ENCODE measurements at regions not wholly inside any gene's neighbourhood (a gene's known extent, or its start where the extent isn't known, plus 50 kb on each side); places are given as distances from the start of the nearest gene placed in this dataset.

DNA sequence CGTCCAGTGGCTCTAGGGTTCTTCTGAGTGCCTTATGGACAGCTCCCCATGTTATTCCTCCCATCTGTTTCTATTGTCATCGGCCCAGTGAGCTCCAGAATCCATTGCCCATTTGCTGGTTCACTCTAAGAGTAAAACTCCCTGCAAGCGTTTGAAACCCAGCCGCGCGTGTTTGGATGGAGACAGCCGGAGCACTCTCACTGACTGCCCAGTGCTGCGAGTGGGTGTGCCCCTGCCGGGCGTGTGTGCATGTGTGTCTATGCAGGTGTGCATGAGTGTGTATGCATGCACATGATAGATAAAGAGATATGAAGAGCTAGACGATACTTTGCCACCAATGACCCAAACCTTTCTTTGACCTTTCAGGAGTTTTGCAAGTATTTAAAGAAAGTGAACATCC lies 347.2 kb upstream of the MKI67 start:
- DNase-seq, result no peak

DNA sequence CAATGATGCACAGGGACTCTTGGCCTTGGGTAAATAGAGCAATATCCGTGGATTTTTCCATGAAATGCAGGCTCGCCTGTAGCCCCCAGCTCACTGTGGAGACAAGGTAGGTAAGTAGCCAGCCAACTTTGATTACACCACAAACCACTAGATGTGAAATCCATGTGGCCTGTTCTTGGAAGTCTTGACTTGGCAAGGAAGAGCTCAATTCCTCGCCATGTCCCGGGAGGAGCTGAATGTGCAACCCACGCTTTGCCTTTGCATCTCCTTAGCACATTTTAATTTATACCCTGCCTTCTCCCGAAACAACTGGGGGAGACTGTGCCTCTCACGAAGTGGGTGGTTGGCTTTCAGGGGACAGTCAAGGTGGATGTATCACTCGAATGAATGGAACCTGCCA lies 347.7 kb upstream of the MKI67 start:
- no peak for DNase-seq

DNA sequence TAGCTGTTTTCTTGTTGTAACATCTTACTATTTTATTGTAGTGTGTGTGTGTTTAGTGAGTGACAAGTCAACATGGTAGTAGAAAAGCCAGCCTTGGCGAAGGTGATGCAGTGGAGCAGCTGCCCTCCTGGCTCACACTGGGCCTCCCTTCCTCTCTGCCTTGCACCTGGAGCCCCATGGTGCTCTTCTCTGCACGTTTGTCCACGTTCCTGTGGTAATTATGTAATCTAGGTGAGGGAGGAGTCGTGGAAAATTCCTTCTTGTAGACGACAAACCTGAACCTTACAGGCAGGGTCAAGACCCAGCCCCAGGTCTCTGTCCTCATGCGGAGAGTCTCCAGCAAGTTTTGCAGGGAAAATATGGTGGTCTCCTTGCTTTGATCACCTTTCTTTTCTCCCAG lies 348.3 kb upstream of the MKI67 start:
- DNase-seq, result no peak

DNA sequence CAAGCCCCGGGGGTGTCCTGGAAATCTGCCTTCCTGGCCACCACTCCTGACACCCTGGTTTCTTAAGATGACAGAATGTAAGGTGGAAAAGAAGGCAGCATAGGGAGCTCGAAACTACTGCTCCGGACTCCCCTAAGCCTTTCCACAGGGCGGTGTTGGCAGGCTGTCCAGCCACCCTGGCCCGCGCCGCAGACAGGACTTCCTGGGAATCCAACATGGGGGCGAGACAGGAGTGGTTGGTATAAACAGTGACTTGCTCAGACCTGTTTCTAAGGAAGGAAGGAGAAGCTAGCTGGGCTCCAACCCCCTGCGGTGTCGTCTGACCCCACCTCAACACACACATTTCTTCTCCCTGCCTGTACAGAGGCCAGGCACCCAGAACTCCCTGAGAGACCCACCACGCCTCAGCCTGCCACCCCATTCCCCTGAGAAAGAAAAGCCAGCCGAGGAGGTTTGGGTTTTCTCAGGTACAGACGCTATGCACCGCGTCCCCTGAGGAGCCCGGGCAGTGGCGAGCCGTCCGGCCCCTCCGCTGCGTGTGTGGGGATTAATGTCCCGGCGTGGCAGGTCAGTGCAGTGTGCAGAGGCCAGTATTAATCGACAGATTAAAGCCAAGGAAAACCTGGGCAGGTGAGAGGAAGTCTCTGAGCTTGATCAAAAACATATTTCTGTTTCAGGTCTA lies 349.6 kb upstream of the MKI67 start:
- no peak for DNase-seq

DNA sequence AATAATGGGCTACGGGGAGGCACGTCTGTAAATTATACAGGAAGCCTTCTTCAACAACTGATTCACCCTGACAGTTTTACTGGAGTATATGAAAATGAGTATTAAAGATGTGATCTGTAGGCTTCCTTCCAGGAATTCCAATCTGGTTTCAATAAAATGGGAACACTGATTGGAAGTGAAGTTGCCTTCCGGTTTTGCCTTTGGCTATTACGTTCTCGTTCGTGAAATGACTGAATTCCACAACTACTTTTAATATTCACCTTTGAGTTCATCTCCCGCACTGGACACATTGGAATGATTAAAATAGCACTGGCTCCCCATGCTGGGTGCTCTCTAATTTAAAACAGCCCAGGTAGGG lies 350.1 kb upstream of the MKI67 start:
- no peak for DNase-seq

DNA sequence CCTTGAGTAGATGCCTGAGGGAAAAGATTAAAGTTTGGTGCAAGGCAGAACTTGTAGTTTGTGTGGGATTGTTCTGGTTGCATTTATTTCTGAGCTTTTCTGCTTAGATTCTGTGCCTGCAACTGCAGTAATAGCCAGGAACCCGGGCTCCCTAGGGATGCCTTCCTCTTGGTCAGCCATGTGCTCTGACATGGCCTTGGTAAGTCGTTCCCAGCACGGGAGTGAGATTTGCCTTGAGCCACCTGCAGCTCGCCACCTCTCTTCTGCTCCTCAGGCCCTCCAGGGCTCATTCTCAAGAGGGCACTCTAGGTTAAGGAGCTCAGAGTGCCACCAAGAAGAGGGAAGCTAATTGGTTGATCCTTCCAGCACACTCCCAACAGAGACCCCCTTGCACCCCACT lies 350.6 kb upstream of the MKI67 start:
- no peak for DNase-seq

DNA sequence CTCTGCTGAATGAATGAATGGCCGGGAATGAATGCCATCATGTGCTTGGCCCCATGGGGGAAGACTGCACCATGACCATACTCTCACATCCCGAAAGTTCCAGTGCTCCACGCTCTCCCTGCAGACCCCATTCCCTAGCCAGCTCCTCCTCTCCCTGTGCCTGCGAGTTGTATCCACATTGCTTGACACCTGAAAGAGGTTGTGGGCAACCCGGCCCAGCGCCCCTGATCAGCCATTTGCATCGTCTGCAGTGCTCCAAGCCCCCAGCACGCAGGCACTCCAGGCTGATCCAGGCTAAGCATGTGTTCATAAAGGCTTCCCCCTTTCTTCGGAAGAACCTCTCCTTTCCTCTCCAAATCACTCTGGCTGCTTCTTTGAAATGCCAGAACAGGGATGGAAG lies 354.4 kb upstream of the MKI67 start:
- no peak for DNase-seq

DNA sequence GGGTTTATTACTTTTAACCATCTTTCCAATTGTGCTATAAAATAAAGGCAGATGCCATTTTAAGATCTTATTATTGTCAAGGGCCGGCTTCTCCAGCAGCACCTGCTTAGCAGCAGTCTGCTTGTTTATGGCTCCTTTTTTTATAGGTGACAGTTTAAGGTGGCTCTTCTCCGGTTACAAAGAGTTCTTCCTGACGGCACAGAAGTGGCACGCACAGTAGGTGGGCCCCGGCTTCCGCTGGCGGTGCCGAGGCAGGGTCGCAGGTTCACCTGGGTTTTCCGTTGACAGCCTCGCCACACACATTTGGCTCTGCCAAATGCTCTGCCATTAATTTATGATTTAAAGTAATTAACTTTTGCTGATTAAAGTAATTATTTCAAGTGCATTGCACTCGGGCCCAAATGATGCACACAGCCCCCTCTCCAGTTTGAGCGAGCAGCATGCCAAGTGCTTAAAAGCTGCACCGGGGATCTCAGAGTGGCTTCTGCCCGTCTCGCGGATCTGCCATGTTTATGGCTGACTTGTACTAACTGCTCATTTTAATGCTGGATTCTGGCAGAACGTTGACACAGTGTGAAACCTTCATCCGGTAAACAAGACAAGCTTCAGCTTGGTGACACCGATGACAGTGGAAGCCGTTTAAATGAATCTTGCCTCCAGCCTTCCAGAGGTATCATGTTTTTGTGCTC lies 355.1 kb upstream of the MKI67 start:
- DNase-seq, result no peak

DNA sequence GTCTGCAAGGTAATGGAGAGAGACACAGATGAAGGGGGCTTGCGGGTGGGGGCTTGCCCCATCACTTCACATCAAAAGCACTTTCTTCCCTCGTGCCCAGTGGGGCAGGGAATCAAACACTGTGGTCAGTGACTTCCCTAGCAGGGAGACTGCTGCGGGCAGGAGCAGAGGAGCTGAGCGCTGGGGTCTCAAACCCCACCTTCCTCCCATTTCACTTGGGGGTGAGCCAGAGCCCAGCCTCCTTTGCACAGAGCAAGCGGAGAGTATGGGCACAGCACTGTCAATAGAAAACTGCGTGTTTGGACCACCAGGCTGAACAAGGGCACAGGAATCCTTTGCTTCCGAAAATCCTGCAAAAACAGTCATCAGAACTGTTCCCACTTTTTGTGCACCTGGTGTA lies 355.8 kb upstream of the MKI67 start:
- no peak for DNase-seq

DNA sequence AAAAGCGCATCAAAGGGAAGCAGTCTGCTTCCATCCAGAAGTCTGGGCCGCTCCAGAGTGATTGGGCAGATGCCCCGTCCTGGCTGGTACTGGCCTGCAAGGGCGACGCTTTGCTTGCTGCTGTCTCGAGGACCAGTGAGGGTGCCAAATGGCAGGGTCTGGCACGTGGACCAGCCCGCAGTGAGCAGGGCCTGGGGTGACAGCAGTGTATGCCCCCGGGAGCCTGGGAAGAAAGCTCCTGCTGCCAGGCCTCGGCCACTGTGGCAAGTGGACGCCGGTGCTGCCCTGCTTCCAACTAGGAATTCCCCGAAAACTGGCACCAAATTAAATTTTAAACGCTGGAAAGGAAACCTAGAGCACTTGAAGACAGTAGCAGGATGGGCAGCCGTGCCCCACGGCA lies 357.0 kb upstream of the MKI67 start:
- no peak for DNase-seq

DNA sequence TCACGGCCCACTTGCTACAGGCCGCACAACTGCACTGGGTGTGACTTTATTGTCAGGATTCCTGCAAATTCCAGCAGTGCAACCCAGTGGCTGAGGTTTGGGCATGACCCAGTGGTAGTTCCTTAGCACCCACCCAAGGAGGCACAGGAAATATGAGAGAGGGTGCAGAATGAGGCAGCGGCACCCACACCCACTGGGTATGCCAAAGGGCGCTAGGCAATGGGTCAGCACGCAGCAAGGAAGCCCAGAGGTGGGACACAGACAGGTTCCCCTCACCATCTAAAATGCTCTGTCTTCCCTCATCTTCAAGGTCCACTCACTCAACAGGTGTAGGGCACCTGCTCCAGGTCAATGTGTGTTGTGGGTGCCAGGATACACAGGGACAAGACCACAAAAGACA lies 357.8 kb upstream of the MKI67 start:
- DNase-seq, result no peak

DNA sequence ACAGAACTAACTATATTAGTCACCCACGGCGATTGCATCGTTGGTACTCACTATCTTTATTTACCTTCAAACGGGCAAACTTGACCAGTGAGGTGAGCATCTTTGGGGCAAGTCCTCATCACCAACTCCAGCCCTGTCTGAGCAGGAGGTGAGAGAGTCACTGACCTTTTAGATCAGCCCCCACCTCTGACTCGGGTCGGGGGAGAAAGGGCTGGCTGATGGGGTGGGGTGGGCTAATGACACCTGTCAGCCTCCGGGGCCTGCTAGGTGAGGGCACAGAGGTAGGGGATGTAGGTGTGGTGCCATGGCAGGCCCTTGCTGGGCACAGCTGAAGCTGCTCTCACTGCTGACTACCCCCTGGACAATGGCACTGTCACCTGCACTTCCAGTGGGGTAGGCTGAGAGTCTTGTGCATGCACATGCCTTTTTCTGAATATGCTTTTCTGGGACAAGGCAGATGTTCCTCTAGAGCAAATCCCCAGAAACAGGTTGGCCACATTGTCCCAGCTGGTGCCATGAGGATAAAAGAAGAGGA lies 359.5 kb upstream of the MKI67 start:
- no peak for DNase-seq

DNA sequence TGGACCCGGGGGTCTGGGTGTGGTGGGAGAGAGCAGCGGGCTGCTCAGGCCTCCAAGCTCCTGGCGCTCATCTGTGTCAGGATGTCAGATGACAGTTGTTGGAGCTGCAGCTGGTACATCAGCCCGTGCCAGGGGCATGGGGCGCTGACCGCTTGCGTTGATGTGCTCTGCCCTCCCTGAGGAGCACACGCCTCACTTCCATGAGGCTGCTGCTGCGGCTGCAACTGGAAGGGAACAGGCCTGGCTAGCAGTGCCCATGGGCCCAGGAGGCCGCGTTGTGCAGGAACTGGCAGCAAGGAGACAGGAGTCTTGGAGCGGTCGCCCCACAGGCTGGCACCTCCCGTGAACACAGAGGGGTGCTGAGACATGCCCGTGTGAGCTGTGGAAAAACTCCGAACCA lies 361.3 kb upstream of the MKI67 start:
- no peak for DNase-seq

DNA sequence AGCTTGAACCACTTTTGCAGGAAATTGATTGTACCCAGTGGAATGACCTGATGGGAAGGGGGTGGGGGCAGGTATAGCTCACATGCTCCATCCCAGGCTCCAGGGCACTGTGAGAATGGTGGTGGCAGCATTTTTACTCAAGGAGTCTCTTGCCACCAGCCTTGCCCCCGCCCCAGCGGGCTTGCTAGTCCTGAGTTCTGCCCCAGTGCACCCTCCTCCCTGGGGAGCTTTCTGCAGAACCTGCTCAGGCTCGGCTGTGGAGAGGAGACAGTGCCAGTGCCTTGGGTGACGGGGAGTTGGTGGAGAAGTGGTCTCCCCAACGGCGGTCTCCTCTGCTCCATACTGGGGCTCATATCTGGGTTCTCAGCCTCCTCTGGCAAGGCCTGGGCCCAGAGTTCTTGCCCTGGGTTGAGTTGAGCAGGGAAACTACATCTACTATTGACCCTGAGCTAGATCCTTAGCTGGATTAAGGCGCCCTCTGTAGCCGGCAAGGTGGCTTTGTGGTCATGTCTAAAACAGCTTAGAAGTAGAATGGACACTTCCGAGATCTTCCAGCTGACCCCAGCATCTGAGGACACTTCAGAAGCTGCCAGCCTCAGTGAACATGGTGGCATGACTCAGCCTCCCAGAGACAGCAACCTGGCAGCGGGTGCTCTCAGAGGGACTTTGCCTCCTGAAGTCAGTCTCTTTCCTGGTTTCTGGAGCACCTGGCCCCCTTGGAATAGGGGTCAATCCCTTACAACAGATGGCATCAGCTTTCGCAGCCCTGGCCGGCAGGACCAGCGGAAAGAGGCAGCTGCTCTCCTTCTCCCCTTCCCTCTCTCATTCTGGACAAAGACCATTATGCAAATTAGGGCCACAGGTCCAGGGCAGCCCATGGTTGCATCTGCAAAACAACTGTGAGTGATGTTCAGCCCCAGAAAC lies 363.4 kb upstream of the MKI67 start:
- DNase-seq, result no peak

DNA sequence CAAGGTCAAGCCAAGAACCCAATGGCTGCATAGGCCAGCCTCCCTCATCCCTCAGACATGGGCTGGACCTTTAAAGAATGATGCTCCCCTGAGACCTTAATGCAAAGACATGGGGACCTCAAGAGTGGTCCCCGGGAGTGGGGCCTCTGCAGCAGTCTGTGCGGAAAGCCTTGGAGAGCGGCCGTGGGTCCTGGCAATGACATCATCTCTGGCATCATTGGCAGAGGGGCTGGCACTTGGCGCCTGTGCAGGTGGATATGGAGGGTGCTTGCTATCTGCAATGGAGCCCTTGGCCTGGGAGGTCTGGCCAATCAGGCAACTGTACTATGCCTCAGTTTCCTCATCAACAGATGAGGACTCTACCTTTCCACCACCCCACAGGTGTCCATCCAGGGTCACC lies 365.5 kb upstream of the MKI67 start:
- DNase-seq, result no peak

DNA sequence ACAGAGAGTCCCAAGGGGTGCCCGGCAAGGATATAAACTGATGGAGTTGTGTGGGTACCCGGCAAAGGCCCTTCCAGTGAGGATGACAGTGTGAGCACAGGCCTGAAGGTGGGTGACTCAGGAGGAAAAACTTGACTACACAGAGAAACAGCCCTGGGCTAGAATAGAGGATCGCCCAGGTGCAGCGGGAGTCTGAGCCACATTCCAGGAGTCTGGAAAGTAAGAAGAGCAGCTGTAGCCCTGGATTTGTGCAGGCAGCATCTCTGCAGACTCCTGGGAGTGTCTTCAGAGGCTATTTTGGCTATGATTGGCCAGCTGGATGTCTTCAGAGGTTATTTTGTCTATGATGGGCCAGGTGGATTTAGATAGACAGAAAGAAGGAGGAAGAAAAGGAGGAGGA lies 367.6 kb upstream of the MKI67 start:
- DNase-seq, result no peak

DNA sequence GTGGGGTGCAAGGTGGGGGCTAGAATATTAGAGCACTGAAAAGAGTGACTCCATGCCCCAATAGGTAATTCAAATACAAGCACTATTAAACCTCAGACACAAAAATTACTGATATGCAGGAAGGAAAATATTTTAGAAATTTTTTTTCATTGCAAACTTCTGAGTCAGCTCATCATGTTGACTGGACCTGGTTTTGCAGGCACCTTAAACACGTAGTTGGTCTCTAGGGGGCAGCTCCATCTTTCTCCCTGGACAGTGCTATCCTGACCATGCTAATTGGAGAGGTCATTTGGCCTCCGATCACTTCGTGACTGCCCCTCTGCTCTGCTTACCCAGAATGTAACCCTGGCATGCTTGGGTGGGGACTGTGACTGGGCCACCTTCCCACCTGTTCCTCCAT lies 368.4 kb upstream of the MKI67 start:
- no peak for DNase-seq

DNA sequence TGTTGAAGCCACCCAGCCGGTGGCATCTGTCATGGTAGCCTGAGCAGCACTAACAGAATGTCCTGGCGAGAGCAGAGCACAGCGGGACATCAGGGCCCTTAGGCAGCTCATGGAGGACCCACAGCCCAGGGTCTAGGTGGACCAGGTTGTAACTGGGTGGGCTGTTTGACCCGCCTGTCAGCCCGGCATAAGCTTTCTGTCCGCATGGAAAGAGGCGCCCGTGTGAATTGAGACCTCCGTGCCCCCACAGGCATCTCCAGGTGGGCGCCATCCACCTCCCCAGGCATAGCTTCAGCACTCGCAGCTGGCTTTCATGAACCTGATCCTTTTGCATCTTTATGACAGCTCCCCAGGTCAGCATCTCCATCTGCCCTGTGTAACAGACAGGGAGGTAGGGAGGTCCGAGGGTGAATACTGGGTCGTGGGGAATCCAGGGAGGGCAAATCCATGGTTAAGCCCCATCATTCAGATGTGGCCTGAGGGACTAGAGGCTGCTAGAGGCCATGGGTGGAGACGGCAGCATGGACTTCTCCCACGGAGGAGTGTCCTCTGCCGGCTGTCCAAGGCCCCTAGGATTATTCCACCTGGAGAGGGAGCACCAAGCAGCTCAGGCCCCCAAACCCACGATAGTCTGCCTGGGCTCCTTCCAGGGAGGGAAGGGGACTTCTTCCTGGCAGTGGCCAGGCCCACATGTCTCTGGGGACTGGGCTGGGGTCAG lies 371.6 kb upstream of the MKI67 start:
- DNase-seq, result no peak

DNA sequence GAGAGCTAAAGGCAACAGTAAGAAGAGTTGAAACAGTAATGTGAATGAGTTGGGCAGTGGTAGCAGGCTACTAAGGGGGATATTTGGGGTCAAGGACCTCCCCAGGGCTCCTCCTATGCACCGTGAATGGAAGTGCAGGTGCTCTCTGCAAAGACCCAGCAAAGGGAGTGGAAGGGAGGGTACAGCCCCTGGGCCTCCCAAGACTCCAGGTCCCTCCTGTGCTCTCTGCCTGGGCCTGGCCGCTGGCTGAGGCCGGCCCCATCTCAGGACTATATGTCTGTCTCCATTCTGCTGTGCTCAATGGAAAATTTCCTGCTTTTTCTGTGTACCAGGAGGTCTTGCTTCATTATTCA lies 372.1 kb upstream of the MKI67 start:
- DNase-seq, result no peak

DNA sequence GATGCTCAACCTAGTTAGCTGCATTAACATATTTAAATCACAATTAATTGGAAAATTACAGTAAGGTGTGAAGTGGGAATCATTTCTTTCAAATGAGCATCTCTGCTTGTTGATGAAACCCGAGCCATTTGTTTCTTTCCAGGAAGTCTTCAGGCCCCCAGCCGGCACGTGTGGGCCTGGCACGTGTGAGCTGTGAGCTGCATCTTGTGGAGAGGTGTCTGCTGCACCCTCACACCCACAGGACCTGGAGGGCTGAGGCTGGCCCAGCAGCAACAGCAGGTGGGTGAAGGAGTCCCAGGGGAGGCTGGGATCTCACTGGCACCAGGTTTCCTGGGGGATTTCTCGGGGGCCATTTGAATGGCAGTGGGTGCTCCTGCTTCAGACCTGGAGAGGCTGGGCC lies 372.5 kb upstream of the MKI67 start:
- DNase-seq, result no peak

DNA sequence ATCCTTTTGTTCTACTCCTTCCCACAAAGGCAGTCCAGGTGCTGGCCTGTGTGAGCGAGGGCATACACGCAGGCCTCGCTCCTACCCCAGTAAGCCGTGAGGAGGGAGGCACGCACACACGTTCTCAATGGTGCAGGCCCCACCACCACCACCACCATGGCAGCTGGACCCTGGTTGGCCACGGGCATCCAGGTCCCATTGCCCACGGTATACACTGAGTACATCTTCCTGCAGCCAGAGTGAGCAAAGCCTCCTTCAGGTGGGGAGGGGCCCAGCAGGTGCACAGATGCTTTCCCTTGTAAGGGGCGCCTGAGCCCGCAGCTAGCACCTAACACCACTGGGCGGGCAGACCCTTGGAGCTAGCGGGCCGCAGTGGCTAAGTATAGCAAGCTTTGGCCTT lies 373.3 kb upstream of the MKI67 start:
- no peak for DNase-seq

DNA sequence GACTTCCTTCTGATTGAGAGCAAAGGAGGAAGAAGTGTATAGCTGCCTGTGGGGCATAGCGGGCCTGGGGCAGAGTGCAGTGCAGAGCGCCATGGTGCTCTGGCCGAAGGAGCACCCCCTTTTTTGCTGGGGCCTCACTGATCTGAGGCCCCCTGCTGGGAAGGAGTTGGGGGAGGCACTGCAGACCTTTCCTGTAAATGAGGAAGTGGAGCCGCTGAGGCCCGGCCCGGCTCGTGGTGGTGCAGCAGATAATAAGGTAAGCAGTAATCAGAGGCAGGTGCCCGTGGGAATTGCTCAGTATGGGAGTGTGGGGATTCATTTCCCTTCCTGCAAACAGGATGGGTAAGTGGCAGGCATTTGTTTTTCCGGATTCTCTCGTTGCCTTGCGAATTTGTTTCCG lies 373.7 kb upstream of the MKI67 start:
- no peak for DNase-seq

DNA sequence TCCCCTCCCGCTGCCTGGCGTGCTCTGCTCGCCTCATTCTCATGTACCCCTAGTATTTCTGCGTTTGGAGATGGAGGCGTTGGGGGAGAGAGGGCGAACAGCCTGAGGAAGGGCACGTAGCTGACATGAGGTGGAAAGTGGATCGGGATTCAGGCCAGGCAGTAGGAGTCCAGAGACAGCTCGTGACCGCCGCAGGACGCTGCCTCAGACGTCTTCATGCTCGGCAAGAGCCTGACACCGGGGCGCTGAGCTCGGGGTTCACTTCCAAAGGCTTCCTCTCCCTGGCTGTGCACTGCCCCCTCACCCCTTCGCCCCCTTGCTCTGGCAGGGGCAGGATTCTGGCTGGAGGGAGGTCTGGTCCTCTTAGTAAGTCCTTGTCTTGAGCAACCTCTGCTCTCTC lies 374.4 kb upstream of the MKI67 start:
- DNase-seq, result no peak

Data from activated naive CD4-positive, alpha-beta T cell (primary cell).